Lower leg skin (tissue), 4 donors: ENCODE measurements at regions not wholly inside any gene's neighbourhood (a gene's known extent, or its start where the extent isn't known, plus 50 kb on each side); places are given as distances from the start of the nearest gene placed in this dataset.

Experiments used
- DNase-seq, 2 donors: peaks; one replicate each; pipeline ENCODE4 v3.0.0-alpha.2; 2019; ENCODE audit warnings: low spot score in 2 of 2
- H3K4me3 ChIP-seq: fragments of 200-600 bp; sonication (generic); 2 replicates; pipeline ENCODE4 v1.5.1; 2017; ENCODE audit warnings: mild to moderate bottlenecking, low read depth; ENCODE audit not compliant: poor library complexity, severe bottlenecking
- POLR2A ChIP-seq, 2 donors: fragments of 450-650 bp; IDR thresholded peaks; one replicate each; pipeline ENCODE4 v1.6.1; 2016 to 2017; ENCODE audit warnings: antibody characterized with exemption in 2 of 2, mild to moderate bottlenecking in 1 of 2, moderate library complexity in 1 of 2
- WGBS, 2 donors: methylation state at CpG; one replicate each; pipeline ENCODE4 v1.1.5; 2018; 5-methylcytosine and 5-hydroxymethylcytosine counted together
- intact Hi-C: fragments of 100-400 bp; cut with DNase I; formaldehyde crosslinking; loops from one replicate; pipeline ENCODE4 v1.15.0; 2023; ENCODE audit warnings: low total_unique reads
- TF ChIP-seq, protein P1 (sequence below), 3 donors: fragments of 450-650 bp; IDR thresholded peaks; one replicate each; pipeline ENCODE4 v1.5.1; 2016; ENCODE audit warnings: antibody characterized with exemption in 3 of 3, mild to moderate bottlenecking in 3 of 3, moderate library complexity in 2 of 3

DNA sequence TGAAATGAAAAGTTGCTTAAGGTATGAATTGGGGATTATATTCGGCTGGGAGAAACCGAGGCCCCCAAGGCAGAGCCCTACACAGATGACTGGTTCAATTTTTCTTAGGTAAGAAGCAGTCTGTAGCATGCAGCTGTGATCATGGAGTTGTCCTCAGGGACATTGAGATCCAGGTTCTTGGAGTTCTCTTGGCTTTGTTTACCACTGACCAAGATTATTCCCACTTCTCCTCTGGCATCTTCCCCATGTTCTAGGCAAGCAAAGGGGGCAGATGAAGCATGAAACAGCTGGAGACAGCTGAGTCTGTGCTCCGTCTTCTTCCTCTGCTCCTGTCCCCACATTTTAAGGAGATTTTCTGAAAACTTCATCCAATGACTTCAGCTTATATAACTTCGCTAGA is 129.5 kb upstream of the BMPER start:
- no peak for TF ChIP-seq POLR2A (IDR thresholded peaks at IDR 0.05)
- TF ChIP-seq, protein P1, sequence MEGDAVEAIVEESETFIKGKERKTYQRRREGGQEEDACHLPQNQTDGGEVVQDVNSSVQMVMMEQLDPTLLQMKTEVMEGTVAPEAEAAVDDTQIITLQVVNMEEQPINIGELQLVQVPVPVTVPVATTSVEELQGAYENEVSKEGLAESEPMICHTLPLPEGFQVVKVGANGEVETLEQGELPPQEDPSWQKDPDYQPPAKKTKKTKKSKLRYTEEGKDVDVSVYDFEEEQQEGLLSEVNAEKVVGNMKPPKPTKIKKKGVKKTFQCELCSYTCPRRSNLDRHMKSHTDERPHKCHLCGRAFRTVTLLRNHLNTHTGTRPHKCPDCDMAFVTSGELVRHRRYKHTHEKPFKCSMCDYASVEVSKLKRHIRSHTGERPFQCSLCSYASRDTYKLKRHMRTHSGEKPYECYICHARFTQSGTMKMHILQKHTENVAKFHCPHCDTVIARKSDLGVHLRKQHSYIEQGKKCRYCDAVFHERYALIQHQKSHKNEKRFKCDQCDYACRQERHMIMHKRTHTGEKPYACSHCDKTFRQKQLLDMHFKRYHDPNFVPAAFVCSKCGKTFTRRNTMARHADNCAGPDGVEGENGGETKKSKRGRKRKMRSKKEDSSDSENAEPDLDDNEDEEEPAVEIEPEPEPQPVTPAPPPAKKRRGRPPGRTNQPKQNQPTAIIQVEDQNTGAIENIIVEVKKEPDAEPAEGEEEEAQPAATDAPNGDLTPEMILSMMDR (IDR thresholded peaks at IDR 0.05), result no peak
- intact Hi-C loops, result no loop called here
- 83 to 90% methylated on average over 4 of the region's 4 CpGs for WGBS, 2 donors
- H3K4me3 ChIP-seq, result no peak overlapping the region
- no peak for DNase-seq

DNA sequence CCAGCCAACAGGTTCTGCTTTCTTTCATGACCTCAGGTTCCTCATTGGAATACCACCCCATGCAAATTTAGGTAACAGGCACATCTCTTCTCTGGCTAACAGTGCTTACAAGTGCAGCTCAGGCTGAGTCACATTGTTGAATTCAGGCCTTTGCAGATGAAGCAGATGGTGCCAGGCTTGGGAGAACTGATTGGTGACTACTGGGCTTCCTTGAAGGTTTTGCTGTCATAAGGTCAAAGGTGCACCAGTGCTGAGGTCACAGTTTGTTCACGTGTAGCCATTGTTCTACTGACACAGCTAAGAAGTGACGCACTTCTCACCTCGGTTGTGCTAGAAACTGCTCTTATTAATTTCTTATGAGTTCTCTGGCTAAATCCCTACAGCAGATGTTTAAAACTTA is 128.6 kb upstream of the BMPER start:
- H3K4me3 ChIP-seq, result no peak overlapping the region
- no peak for DNase-seq
- WGBS, 2 donors, result 54 to 79% methylated on average over 3 of the region's 3 CpGs
- TF ChIP-seq, protein P1 (IDR thresholded peaks at IDR 0.05), result no peak
- no peak for TF ChIP-seq POLR2A (IDR thresholded peaks at IDR 0.05)
- intact Hi-C loops, result no loop called here

DNA sequence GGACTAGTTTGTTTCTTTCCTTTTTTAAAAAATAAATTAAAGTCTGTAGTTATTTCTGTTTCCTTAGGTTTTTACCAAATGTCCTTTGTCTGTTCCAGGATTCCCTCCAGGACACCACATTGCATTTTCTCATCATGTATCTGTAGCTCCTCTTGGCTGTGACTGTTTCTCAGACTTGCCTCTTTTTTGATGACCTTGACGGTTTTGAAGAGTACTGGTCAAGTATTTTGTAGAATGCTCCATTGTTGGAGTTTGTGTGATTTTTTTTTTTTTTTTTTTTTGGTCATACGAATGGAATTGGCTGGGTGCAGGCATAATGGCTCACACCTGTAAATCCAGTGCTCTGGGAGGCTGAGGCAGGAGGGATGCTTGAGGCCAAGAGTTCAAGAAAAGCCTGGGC is 127.1 kb upstream of the BMPER start:
- intact Hi-C loops, result no loop called here
- 96 to 98% methylated on average over 2 of the region's 2 CpGs for WGBS, 2 donors
- DNase-seq, result no peak
- no peak overlapping the region for H3K4me3 ChIP-seq
- TF ChIP-seq POLR2A (IDR thresholded peaks at IDR 0.05), result no peak
- TF ChIP-seq, protein P1 (IDR thresholded peaks at IDR 0.05), result no peak

DNA sequence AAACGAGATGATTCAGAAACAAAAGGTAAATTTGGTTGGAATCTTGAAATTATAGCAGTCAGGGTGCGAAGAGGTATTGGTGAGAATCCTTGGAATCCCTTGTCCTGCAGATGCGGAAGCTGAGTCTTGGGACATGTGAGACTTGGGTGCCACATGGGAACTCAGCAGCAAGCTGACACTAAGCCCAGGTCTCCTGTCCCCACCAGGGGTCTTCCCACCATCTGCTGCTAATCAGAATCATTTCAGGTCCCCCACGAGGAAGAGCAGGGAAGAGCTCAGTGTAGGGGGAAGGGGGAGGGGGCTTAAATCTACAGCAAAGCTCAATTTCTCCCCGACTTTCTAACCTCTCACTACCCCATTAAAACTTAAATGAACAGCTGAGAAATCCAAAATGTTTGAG is 126.1 kb upstream of the BMPER start:
- TF ChIP-seq, protein P1 (IDR thresholded peaks at IDR 0.05), result no peak
- TF ChIP-seq POLR2A (IDR thresholded peaks at IDR 0.05), result no peak
- DNase-seq, result no peak
- WGBS, 2 donors, result 82 to 85% methylated on average over 5 of the region's 5 CpGs
- H3K4me3 ChIP-seq, result no peak overlapping the region
- intact Hi-C loops, result no loop called here

DNA sequence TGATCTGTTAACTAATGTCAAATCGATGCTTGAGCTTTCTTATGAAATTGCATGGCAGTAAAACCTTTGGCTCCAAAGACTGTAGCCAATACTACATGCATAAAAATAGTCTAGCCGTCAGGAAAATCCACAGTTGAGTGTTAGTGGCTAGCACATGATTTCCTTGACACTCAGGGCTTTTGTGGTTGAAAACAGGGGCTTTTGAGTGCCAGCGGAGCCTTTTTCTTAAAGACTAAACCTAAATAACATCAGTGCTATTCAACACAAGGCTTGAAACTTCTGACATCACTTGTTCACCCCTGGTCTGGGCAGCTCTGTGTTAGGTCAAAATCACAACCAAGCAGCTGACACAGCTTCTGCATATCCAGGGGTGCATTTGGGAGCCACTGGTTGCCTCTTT is 124.2 kb upstream of the BMPER start:
- 81% methylated on average over 3 of the region's 3 CpGs for WGBS, 2 donors
- intact Hi-C loops, result no loop called here
- no peak for DNase-seq
- TF ChIP-seq, protein P1 (IDR thresholded peaks at IDR 0.05), result no peak
- no peak for TF ChIP-seq POLR2A (IDR thresholded peaks at IDR 0.05)
- no peak overlapping the region for H3K4me3 ChIP-seq

DNA sequence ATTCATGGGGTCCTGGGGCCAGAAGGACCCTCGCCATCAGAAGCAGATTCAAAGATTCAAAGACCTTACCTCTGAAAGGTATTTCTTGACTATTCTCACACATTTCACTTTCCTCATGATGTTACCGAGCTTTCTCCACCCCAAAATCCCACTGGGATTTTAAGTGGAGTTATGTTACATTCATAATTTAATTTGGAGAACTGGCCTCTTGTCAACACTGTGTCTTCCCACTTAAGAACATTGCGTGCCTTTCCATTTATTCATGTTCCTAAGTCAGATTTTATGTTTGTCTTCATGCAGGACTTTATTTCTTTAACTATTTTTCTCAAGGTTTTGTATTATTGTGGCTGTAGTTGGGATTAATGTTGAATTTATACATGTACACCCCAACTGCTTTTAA is 123.5 kb upstream of the BMPER start:
- intact Hi-C loops, result no loop called here
- 67 to 76% methylated on average over 3 of the region's 3 CpGs for WGBS, 2 donors
- no peak overlapping the region for H3K4me3 ChIP-seq
- TF ChIP-seq, protein P1 (IDR thresholded peaks at IDR 0.05), result no peak
- no peak for TF ChIP-seq POLR2A (IDR thresholded peaks at IDR 0.05)
- DNase-seq, result no peak
